HUES64 (cell line): ENCODE measurements at regions not wholly inside any gene's neighbourhood (a gene's known extent, or its start where the extent isn't known, plus 50 kb on each side); places are given as distances from the start of the nearest gene placed in this dataset.

ENCODE experiments used
- H3K27ac ChIP-seq: 2 replicates; pipeline ENCODE4 v1.7.0; 2013; ENCODE audit warnings: low read depth, low read length, inconsistent platforms
- H3K27me3 ChIP-seq: 2 replicates; pipeline ENCODE4 v1.6.1; 2013; ENCODE audit warnings: mild to moderate bottlenecking, low read length; ENCODE audit not compliant: insufficient read depth
- H3K36me3 ChIP-seq: 2 replicates; pipeline ENCODE4 v1.6.1; 2013; ENCODE audit warnings: mild to moderate bottlenecking, low read length; ENCODE audit not compliant: insufficient read depth
- H3K4me1 ChIP-seq: 2 replicates; pipeline ENCODE4 v1.6.1; 2013; ENCODE audit warnings: mild to moderate bottlenecking, low read length, moderate library complexity; ENCODE audit not compliant: insufficient read depth
- H3K4me3 ChIP-seq: 2 replicates; pipeline ENCODE4 v1.5.1; 2013; ENCODE audit warnings: mild to moderate bottlenecking, low read length, moderate library complexity
- H3K9ac ChIP-seq: 2 replicates; pipeline ENCODE4 v1.6.1; 2013; ENCODE audit warnings: mild to moderate bottlenecking, low read depth, low read length
- H3K9me3 ChIP-seq: 2 replicates; pipeline ENCODE4 v1.6.1; 2013; ENCODE audit warnings: low read depth, low read length; ENCODE audit not compliant: insufficient read depth
- WGBS: fragments of 150-250, 120-280 bp; methylation state at CpG from one replicate; pipeline ENCODE4 v1.1.7; 2013; ENCODE audit warnings: missing lambda C conversion rate; 5-methylcytosine and 5-hydroxymethylcytosine counted together

GRCh38 chr4:28754376-28754775 is 1893.7 kb downstream of the STIM2 start:
- Histone ChIP-seq H3K4me3 (no peak overlapping the region), H3K27me3 (no peaks in the 10 kb centered on the region), H3K27ac (peak overlapping the region; percentile 36; the same call in 1 of the 2 replicates), H3K9me3 (no peaks in the 10 kb centered on the region), H3K4me1 (peaks cover 26% of the 10 kb centered on the region), H3K9ac (no peak overlapping the region), H3K36me3 (no peaks in the 10 kb centered on the region)
- WGBS: 60% methylated on average over 2 of the region's 3 CpGs

DNA sequence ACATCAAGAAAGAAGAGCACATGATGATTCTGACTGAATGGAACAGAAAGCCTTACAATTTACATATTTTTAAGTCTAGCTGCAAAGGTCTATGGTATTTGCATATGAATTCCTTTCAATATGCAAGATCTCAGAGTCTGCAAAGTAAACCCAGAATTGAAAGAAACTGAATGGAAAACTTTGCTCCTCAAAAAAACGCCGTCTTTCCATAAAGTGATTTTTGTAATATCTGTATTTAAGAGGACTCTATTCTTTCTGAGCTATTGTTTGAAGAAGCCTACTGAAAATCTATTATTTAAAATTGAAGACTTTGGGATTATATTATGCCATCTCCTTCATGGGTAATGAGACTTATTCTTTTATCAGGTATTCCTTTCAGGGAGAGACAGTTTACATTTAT is 1894.4 kb downstream of the STIM2 start:
- no peak overlapping the region for H3K4me3 ChIP-seq
- 73% methylated on average over 2 of the region's 2 CpGs for WGBS
- no peak overlapping the region for H3K9ac ChIP-seq
- no peaks in the 10 kb centered on the region for H3K27me3 ChIP-seq
- no peaks in the 10 kb centered on the region for H3K36me3 ChIP-seq
- H3K9me3 ChIP-seq: no peaks in the 10 kb centered on the region
- H3K4me1 ChIP-seq: peaks cover 26% of the 10 kb centered on the region
- no peak overlapping the region for H3K27ac ChIP-seq

DNA sequence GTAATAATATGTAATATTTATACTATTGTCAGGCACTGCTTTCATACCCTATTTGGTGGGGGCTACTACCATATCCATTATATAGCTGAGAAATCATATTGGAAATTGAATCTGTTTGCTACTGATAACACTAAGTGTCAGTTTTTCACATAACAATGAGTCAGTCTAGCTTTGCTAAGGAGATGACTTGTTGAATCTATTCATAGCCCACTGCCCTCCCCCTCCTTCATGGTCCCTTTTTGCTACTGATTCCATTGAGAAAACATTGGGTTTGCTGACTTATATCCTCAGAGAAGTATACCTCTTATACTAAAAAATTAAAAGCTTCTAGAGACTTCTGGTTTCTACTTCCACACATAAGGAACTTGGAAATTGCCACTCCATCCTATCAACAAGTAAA is 1898.4 kb downstream of the STIM2 start:
- H3K9me3 ChIP-seq: no peaks in the 10 kb centered on the region
- no peaks in the 10 kb centered on the region for H3K27me3 ChIP-seq
- H3K27ac ChIP-seq: no peak overlapping the region
- H3K4me3 ChIP-seq: no peak overlapping the region
- no peaks in the 10 kb centered on the region for H3K36me3 ChIP-seq
- H3K4me1 ChIP-seq: peaks cover 16% of the 10 kb centered on the region
- no peak overlapping the region for H3K9ac ChIP-seq

DNA sequence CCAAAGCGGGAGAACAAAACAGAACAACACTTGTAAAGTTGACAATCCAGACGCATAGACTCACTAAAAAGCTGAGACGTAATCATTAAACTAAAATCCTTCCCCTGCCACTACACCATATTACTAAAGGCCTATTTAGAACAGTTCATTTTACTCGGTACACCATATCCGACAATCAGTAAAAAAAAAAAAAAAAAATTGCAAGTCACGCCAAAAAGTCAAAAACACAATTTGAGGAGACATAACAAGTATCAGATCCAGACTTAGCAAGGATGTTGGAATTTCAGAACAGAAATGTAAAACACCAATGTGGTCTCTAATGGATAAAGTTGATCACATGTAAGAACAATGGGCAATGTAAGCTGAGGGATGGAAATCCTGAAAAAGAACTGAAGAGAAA is 1899.4 kb downstream of the STIM2 start:
- WGBS: 92% methylated on average over 6 of the region's 6 CpGs
- H3K9me3 ChIP-seq: no peaks in the 10 kb centered on the region
- peaks cover 7% of the 10 kb centered on the region for H3K4me1 ChIP-seq
- H3K9ac ChIP-seq: no peak overlapping the region
- no peaks in the 10 kb centered on the region for H3K36me3 ChIP-seq
- no peak overlapping the region for H3K4me3 ChIP-seq
- H3K27me3 ChIP-seq: no peaks in the 10 kb centered on the region
- no peak overlapping the region for H3K27ac ChIP-seq

DNA sequence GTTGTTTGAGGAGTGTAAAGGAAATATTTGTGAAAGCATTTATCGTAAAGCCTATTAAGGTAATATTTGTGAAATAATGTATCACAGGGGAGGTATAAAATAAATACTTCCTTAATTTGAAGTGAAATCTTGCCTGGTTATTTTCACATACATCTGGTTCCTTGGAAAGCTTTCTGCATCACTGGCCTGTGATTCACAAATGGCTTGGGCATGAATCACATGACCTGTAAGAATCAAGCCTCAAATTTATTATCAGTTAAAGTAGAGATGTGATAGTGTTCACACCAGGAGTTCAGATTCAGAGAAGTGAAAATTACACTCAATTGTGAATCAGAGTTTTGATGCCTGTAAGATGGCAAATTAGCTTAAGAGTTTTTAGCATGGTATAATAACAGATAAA is 1911.4 kb downstream of the STIM2 start:
- H3K27me3 ChIP-seq: no peaks in the 10 kb centered on the region
- 100% methylated on average over 1 of the region's 1 CpG for WGBS

DNA sequence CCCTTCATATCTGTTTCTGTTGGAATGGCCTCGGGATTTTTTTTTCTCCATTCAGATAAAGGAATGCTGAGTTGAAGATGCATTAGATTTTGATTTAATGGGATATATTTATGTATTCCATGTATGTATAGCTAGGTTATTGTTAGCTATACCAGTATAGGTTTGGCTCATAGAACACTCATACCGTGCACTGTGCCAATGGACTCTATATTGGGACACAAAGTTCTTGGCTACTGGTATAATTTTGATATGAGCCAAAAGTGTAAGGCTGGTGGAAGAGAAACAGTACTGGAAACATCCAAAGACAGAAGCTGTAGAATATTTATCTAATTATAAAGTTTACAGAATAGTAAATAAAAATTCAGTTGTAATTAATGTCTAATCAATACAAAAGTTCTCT is 1912.1 kb downstream of the STIM2 start:
- H3K4me1 ChIP-seq: no peaks in the 10 kb centered on the region
- no peaks in the 10 kb centered on the region for H3K36me3 ChIP-seq
- H3K9me3 ChIP-seq: no peaks in the 10 kb centered on the region
- no peak overlapping the region for H3K9ac ChIP-seq
- no peaks in the 10 kb centered on the region for H3K27me3 ChIP-seq
- no peak overlapping the region for H3K4me3 ChIP-seq
- no peak overlapping the region for H3K27ac ChIP-seq
- 97% methylated on average over 2 of the region's 2 CpGs for WGBS

More for the DNA sequence above, 1911.4 kb downstream of the STIM2 start:
- no peak overlapping the region for H3K27ac ChIP-seq
- no peak overlapping the region for H3K9ac ChIP-seq
- H3K4me1 ChIP-seq: no peaks in the 10 kb centered on the region
- no peak overlapping the region for H3K4me3 ChIP-seq
- no peaks in the 10 kb centered on the region for H3K36me3 ChIP-seq
- H3K9me3 ChIP-seq: no peaks in the 10 kb centered on the region

- WGBS: 80% methylated on average over 1 of the region's 2 CpGs
These were observed 1913.7 kb downstream of the STIM2 start for GRCh38 chr4:28774344-28774743.

GRCh38 chr4:28776004-28776403 is 1915.4 kb downstream of the STIM2 start:
- Histone ChIP-seq H3K4me1 (no peaks in the 10 kb centered on the region), H3K27me3 (no peaks in the 10 kb centered on the region), H3K4me3 (no peak overlapping the region), H3K9me3 (no peaks in the 10 kb centered on the region), H3K9ac (no peak overlapping the region), H3K27ac (no peak overlapping the region), H3K36me3 (no peaks in the 10 kb centered on the region)
- 94% methylated on average over 1 of the region's 2 CpGs for WGBS

More at GRCh38 chr4:28774344-28774743, 1913.7 kb downstream of the STIM2 start:
- Histone ChIP-seq H3K27ac (no peak overlapping the region), H3K9ac (no peak overlapping the region), H3K9me3 (no peaks in the 10 kb centered on the region), H3K4me1 (no peaks in the 10 kb centered on the region), H3K4me3 (no peak overlapping the region), H3K27me3 (no peaks in the 10 kb centered on the region), H3K36me3 (no peaks in the 10 kb centered on the region)

GRCh38 chr4:28784188-28784587 is 1923.5 kb downstream of the STIM2 start:
- Histone ChIP-seq H3K27ac (no peak overlapping the region), H3K4me3 (no peak overlapping the region), H3K9me3 (no peaks in the 10 kb centered on the region), H3K36me3 (no peaks in the 10 kb centered on the region), H3K4me1 (no peaks in the 10 kb centered on the region), H3K27me3 (no peaks in the 10 kb centered on the region), H3K9ac (no peak overlapping the region)

DNA sequence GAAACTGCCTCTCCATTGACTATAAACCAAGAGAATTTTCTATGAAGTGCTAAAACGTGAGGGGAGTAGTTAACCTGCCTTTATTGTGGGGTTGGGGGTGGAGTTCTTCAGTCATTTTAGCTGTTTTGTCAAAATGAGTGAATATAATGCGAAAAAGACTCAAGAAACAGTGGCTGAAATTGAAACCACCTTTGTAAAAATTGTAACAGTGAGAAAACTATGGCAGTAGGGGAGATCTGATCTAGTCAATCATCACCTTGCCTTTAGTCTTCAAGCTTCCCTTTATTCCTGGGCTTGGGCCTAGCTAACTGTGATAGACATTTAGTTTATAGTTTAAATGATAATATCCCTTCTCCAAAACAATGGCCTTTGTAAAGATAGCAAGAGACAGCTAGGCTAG is 1927.3 kb downstream of the STIM2 start:
- no peaks in the 10 kb centered on the region for H3K9me3 ChIP-seq
- no peaks in the 10 kb centered on the region for H3K4me1 ChIP-seq
- H3K36me3 ChIP-seq: no peaks in the 10 kb centered on the region
- H3K27ac ChIP-seq: no peak overlapping the region
- H3K27me3 ChIP-seq: no peaks in the 10 kb centered on the region
- H3K9ac ChIP-seq: no peak overlapping the region
- 82% methylated on average over 2 of the region's 2 CpGs for WGBS
- H3K4me3 ChIP-seq: no peak overlapping the region

DNA sequence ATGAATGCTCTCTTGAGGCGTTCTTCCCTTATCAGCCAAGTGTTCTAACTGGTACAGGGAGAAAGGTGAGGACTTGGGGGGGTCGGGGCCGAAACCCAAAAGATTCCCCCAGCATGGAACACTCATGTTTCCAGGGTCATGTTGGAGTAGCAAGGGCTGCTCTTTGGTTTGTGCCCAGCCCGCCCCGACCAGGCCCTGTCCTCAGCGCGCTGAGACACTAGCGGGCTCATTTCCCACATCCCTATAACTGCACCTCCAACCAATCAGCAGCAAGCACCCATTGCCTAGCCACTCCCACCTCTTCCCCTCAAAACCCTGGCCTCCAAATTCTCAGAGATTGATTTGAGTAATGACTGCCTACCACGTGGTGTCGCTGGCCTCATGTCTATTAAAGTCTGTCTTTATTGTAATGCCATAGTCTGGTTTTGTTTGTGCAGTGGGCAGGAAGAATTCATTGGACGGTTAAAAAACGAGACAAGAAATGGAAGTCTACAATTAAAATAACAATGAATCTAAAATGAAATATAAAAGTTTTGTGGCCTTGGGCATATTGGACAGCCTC is 1928.4 kb downstream of the STIM2 start:
- WGBS: 93% methylated on average over 8 of the region's 12 CpGs
- H3K27ac ChIP-seq: no peak overlapping the region
- H3K9ac ChIP-seq: no peak overlapping the region
- no peaks in the 10 kb centered on the region for H3K9me3 ChIP-seq
- no peaks in the 10 kb centered on the region for H3K36me3 ChIP-seq
- H3K27me3 ChIP-seq: no peaks in the 10 kb centered on the region
- H3K4me1 ChIP-seq: no peaks in the 10 kb centered on the region
- H3K4me3 ChIP-seq: no peak overlapping the region

GRCh38 chr4:28792917-28793597 is 1927.1 kb upstream of the PCDH7 start:
- WGBS: 97% methylated on average over 4 of the region's 4 CpGs
- Histone ChIP-seq H3K9ac (no peak overlapping the region), H3K4me1 (no peaks in the 10 kb centered on the region)

More at GRCh38 chr4:28792917-28793597, 1927.1 kb upstream of the PCDH7 start:
- peaks cover 4% of the 10 kb centered on the region; the same call in 1 of the 2 replicates for H3K9me3 ChIP-seq
- H3K36me3 ChIP-seq: no peaks in the 10 kb centered on the region
- no peak overlapping the region for H3K27ac ChIP-seq
- no peaks in the 10 kb centered on the region for H3K27me3 ChIP-seq
- H3K4me3 ChIP-seq: no peak overlapping the region
